Mucosa of gallbladder (tissue), 1 donor: ENCODE measurements at regions not wholly inside any gene's neighbourhood (a gene's known extent, or its start where the extent isn't known, plus 50 kb on each side); places are given as distances from the start of the nearest gene placed in this dataset.

ENCODE experiments used
- DNase-seq: peaks from one replicate; pipeline ENCODE4 v3.0.0-alpha.2; 2020; ENCODE audit warnings: low spot score
- donor health status: DM: no; HTN: no; CAD: no.

DNA sequence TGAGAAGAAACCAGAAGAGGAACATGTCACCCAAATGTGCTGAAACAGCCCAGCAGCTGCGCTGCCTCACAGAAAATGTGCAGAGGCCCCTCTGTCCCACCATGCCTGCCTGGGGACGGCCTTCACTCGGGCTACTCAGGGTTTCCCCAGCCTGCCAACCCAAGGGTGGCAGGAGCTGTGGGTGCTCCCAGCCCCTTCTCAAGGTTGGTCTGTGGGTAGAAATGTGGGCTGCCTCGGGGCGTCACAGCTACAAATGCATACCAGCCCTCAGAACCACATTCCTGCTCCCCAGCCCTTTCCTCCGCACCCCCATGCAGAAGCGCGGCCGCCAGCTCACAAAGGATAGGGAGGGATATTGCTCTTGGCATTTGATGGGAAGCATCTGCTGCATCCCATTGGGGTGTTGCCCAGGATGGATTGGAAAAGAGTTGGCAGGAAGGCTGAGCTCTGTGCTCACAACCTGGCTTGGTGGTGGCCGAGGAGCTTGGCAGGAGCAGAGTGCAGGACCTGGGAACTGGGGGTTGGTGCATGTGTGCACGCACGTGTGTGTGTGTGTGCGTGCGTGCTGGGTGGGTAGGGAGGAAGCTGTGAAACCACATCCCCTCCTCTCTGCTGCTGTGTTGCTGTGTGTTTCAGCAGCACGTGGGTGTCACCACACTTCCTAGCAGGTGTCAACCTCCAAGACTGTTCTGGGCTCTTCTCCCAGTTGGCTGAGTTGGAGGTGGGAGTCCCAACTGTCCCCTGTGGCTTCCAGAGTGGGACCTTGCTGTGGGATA lies 304.4 kb downstream of the SEC14L1 start:
- peak; percentile 70 for DNase-seq

DNA sequence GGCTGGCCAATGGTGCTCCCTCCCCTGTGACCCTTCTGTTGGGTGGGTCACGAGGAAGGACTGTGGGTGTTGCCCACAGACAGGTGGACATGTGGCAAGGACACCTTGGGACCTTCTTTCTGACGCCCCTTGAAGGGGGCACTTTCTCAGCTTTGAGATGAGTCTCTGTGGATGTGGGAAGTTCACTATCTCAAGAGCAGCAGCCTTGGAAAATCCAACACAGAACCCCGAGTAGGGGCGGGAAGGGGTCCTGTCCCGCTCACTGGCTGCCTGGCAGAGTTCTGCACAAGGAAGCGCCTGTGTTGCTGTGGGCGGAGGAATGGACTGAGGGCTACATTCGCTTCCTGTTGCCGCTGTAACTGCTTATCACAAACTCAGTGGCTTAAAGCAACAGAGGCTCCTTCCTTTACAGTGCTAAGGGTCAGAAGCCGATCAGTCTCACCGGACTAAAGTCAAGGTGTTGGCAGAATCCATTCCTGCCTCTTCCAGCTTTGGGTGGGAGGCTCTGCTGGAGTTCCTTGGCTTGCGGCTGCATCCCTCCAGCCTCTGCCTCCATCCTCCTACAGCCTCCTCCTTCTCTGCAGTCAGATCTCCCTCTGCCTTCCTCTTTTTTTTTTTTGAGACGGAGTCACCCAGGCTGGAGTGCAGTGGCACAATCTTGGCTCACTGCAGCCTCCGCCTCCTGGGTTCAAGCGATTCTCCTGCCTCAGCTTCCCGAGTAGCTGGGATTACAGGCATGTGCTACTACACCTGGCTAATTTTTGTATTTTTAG lies 305.2 kb downstream of the SEC14L1 start:
- peak; percentile 77 for DNase-seq

DNA sequence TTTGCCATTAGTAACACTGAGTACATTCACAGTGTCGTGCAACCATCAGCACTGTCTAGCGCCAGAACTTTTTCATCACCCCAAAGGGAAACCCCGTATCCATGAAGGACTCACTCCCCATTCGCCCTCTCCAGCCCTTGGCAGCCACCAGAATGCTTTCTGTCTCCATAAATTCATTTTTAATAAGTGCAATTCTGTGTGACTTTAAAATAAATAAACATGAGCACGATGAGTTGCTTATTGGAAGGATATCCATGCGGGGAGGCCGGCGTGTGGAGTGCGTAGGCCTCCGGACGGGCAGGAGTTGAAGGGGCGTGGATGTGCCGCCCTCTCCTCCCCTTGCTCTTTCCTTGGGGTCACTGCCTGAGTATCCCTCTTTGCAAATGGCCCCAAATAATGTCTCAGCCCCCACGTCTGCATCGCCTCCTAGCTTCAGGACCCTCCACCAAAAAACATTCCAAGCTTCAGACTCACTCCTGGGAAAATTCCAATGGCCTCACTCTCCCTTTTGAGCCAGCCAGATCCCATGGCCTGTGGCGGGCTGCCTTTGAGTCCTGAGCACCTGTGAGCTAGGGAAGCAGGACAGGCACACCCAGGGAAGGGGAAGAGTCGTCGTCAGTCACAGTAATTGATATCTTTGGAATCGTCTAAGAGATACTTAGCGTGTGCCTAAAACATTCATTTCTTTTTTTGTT lies 306.3 kb downstream of the SEC14L1 start:
- DNase-seq, result peak; percentile 12

DNA sequence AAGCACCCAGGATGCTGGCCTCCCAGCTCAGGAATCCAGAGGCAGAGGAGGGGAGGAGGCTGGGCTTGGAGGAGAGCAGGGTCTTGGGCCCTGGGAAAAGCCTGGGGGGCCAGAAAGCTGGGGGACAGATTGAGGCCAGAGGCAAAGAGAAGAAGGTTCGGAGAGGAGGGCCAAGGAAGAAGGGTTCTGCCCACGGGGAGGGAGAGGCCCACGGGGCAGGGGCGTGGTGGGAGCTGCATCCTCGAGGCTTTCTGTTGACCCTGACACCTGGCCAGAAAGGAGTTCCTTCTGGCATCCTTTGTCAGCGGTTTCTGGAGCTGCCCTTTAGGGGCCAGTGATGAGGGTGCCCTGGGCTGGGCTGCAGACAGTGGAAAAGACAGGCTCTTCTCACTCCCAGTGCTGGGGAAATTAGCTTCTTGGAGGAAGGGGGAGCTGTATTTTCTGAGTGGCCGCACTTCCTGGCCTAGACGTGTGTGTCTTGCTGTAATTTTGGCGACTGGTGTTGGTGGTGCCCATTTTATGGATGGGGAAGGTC lies 308.7 kb downstream of the SEC14L1 start:
- DNase-seq, result no peak

DNA sequence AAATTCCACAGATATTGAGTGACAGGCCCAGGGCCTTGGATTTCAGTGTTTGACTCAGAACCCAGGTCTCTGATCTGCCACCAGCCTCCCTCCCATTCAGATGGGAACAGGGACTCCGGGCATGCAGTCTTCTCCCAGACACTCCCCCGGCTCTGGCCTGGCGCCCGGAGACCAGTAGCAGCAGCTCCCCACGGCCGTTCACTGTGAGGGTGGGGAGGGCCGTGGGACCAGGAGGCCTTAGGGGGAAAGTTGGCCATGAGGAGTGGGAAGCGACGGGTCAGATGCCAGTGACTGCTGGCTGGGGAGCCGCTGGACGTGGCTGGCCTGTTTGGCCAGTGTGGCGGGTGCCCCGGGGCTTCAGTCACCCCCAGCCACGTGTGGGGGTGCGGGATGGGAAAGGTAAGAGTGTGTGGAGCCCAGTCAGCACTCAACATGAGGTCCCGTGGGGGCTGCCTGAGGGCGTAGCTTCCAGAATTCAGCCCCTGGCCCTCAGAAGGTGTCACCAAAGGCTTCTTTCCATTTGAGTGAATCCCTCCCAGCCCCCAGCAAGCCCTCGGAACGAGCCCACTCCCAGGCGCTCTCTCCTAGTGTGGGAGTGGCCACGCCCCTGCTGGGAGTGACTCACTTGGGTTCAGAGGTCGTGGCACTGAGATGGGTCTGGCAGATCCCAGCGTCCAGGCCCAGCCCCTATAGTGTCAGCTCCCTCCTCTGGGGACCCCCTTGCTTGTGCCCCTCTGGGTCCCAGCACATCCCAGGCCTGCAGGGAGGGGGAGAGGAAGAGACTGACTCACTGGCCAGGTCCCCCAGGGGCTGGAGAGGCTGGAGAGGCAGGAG lies 309.4 kb downstream of the SEC14L1 start:
- DNase-seq, result peak; percentile 71

DNA sequence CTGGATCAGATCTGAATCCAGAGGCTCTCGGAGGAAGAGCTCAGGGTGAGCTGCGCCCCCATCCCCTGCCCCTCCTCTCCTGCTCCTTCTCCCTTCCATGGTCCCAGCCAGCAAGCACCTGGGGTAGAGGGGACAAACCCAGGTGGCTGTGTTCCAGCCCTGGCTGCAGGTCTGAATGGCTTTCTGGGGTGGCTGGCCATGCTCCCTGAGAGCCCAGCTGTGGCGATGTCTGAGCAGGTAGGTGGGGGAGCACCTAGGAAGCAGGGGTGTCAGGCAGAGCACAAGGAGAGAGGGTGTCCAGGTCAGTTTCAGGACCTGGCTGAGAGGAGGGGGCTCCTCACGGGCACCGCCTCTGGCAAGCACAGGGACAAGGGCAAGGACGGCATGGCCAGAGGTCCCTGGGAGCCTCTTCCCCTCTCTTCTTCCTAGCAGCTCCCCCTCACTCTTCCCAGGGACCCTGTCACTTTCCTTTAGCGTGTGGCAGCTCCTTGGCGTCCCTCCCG lies 310.0 kb downstream of the SEC14L1 start:
- no peak for DNase-seq

DNA sequence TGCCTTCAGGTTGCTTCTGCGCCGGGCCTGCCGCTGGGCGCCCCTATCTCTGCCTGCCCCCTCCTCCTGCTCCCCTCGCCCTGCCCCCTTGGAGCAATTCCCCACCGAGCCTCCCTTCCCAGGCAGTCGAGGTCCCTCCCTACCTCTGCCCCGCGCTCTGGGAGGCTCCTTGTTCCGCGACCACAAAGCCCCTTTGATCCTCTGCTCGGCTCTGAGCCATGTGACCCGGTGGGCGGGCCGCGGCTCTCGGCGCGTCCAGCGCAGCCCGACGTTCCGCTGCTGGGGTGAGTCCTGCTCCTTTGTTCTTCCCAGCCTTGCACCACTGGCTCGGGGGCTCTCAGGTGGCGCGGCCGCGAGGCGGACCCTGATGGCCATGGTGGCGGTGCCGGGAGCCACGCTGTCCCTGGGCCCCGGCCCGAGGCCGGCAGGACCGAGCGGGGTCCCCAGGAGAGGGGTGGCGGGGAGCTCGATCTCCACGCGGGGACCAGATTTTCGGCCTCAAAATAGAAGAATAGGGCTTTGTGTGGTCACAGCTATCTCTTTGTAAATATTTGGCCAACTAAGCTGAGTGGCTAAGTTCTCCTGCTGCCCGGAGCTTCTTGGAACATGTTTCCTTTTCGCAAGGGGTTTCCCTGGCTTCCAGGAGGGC lies 310.6 kb downstream of the SEC14L1 start:
- DNase-seq, result peak; percentile 63

DNA sequence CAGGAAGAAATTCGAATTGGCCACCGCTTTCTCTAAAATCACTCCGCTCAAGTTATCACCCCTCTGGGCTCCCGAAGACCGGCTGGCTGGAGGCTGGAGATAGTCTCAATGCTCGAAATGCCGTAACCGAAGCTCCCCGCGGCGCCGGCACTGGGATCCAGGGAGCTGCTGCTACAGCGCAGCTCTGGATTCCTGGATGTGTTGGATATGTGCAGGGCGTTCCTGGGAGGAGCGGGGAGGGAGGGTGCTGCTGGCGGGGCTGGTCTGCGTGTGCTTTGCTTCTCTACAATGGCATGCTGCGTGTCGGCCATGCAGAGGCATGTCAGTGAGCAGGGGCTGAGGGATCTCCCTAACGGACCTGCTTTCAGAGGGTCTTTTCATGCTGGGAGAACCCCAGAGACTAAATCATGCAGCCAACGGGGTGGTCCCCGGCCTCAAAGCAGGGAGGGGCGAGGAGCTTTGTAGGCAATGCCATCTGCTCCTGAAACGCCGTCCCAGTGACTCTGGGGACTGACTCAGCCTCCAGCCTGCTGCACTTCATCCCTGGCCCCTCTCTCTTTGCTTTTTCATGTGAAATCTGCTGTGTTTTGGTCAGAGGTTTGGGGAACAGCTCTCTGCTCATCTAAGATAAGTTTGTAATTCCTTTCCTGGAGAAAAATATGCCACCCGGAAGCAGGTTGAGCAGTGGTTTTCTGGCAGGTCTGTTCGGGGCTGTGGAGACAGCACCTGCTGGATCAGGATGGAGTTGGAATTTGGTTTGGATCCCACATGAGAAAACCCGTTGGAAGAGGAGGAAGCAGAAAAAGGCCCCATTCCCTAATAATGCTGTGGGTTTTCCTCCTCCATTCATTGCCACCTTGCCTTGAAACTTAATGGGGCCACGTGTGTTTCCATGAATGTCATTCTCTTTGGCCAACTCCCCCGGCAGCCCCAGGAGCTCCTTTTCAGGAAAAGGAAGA lies 311.4 kb downstream of the SEC14L1 start:
- DNase-seq, result peak; percentile 71

DNA sequence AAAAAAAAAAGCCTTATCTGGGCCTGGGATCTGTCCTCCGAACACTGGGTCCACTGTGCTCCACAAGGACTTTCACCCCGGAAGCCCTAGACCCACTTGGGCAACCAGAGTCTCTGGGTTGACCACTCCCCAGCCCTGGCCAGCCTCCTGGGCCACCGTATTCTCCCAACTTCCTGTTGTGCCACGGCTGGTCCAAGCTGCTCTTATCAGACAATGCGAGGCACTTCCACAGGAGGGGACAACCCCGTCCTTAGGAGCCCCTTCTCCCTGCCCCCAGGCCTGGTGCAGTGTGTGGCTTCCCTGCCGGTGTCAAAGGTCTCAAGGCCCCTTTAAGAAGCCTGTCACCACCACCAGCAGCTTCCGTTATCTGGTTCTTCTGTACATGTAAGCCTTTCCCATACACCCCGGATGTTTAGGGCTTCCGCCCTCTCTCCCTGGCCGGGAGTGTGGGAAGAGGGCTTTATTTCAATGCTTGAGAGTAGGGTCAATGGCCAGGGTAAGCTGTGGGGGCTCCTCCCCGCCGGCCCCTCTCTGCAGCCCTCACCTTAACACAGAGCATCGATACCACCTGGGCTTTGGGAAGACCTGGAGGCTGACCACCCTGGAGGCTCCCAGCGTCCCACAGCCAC lies 313.0 kb downstream of the SEC14L1 start:
- DNase-seq, result peak; percentile 87

DNA sequence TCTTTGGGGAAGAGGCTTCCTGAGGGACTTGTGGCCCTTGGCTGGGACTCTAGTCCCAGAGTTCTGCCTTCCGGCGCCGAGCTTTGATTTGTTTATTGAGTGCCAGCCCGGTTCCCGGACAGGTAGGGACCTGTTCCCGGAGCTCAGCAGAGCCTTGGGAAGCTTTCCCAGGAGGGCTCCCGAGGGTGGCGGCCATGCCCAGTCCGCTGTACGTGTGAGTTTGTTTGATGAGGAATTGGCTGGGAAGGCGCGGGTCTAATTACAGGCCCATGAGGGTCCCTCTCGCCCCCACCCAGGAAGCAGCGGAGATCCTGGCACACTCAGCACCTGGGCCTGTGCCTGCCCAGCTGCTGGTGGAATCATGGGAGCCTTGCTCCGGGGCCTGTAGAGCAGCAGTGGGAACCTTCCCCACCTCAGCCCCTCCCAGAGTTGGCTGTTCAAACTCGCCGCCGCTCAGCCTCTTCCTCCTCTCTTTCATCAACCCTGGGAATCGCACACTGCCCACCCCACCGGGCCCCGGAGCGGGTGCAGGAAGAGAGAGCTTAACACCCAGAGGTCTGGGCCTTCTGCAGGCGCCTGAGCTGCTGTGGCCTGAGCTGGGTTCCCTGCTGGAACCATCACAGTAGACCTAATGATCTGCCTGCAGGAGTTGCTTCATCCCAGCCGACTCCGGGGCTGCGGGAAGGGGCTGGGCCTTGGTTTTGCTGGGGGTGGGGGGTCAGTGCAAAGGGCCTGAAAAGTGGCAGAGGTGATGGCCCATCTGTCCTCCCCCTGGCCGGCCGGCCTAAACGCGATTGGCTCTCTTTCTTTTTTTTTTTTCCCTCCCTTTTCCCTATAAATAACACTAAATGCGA lies 313.7 kb downstream of the SEC14L1 start:
- peak; percentile 34 for DNase-seq

DNA sequence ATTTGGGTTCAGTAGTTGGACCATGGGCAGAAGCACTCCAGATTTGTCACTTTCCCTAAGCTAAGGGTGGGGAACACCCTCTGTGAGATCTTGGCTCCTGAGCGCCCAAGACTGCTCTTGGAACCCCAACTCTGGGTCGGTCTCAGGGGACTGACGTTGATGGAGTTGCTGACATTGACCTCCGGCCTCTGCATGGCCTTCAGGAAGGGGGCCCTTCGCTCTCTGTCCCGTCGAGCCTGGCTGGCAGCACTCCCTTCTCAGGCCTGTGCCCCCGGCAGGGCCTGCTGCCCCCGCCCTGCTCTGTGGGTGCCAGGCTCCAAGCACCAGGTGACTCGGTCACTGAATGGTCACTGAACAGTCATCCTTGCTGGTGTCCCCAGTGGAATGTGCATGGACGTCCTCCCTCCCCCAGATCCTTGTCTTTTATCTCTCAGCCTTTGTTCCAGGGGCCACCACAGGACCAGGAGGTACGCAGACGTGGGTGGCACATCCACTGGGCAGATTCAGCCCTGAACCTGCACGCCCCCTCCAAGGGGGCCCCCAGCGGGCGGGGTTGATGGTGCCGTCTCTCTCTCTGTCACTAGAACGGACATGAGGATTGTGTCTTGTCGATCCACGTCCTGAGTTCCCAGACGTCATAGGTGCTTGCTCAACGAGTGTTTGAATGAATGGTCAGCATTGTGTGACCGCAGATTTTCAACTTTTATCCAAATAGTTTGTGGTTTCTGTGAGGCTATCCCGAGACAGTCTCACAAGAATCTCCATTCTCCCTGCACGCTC lies 314.5 kb downstream of the SEC14L1 start:
- DNase-seq, result no peak

DNA sequence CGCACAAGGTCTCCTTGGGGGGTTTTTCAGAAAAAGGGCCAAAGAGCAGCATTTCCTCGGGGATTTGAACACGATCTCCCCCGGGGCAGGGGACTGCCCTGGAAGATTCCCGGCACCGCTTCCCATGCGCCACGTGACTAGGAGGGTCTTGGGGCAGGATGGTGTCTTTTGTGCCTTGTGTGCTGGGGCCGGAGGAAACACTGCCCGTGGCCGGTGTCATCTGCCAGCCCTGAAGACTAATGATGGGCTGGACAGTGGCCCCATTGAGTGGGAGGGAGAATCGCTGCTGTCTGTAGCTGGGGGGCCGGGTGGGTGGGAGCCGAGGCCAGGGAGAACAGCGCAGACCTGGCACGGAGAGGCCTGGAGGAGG lies 315.1 kb downstream of the SEC14L1 start:
- no peak for DNase-seq

DNA sequence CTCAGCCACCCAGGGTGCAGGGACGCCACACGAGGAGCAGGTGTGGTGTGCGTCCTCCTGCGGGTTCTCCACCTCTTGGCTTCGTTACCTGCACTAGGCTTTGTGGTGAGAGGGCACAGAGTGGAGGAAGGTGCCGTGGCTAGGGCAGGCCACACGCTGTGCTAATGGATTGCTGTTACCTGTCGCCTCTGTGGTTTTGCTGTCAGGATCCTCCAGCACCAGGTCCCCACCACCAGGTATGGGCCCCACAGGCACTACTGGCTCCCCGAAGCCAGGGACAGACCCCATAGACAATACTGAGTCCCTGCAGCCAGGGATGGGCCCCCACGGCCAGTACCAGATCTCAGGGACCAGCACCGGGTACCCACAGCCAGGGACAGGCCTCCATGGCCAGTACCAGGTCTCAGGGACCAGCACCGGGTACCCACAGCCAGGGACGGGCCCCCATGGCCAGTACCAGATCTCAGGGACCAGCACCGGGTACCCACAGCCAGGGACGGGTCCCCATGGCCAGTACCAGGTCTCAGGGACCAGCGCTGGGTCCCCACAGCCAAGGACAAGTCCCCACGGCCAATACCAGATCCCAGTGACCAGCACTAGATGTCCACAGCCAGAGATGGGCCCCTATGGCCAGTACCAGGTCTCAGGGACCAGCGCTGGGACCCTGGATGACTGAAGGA lies 315.6 kb downstream of the SEC14L1 start:
- no peak for DNase-seq

DNA sequence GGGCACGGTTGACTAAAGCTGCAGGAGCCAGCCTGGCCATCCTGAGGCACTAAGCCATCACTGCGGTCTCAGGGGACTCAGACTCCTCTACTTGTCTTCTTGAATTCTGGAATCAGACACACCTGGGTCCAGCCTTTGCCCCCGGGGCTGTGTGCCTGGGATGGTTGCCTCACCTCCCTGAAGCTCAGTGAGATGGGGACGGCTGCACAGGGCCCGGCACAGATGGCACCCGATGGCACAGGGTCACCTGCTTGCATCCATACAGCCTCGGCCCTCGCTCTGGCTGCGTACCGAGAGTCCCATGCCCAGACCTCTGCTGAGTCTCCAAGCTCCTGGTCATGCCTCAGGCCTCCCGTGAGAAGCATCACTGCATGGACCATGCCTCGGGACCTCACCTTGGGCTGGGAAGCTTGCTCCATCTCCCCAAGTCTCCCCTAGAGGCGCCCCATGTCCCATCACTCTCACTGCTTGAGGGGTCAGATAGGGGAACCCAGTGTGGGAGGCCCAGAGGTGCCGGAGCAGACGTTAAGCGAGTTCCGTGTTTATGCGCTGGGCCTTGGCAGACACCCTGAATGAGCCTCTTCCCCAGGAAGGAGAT lies 316.3 kb downstream of the SEC14L1 start:
- no peak for DNase-seq

DNA sequence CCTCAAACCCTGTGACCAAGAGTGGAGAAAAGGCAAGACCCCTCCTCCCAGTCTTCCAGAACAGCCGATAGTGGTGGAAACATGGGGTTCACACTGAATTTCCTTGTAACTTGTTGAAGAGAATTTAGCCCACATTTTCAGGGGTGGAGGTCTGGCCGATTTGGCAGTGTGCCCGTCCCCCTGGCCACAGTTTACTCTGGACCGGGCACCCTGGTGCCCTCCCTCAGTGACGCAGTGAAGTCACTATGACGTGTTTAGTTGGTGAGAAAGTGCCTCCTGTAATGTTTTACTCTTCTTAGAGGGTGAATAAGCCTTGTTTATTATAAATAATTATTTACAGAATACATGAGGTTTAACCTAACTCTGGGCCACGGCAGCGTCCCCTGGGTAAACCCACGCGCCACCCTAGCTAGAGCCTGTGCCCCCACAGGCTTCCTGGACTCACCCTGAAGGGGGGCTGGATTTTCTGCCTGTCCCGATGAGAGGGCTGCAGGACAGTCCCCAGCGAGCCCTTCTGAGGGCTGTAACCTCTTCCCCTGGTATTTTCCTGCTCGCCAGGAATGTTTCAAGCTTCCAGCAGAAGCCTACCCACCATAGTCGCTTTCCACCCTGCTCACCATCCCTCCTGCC lies 316.9 kb downstream of the SEC14L1 start:
- no peak for DNase-seq
